ENCODE measurements at regions not wholly inside any gene's neighbourhood (a gene's known extent, or its start where the extent isn't known, plus 50 kb on each side); places are given as distances from the start of the nearest gene placed in this dataset.

DNA sequence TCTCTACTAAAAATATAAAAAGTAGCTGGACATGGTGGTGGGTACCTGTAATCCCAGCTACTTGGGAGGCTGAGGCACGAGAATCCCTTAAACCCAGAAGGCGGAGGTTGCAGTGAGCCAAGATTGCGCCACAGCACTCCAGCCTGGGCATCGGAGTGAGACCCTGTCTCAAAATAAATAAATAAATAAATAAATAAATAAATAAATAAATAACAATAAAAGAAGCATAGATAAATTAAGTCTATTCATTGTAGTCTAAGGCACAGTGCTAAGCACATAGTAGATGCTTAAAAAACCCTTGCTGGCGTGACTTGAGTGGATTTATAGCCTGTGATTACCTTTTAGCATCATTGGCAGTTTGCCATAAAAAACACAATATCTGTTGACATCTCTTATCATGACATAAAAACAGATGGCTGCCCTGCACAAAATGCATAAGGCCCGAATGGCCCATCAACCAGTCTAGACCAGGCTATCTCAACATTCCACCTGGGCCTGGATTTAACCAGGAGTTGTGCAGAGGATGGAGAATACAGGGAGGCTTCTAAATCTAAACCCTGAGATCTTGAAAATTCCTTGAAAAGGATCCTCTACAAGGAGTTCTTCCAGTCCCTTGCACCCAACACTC, 94.9 kb downstream of the PRLHR start:
- no peak for DNase-seq

DNA sequence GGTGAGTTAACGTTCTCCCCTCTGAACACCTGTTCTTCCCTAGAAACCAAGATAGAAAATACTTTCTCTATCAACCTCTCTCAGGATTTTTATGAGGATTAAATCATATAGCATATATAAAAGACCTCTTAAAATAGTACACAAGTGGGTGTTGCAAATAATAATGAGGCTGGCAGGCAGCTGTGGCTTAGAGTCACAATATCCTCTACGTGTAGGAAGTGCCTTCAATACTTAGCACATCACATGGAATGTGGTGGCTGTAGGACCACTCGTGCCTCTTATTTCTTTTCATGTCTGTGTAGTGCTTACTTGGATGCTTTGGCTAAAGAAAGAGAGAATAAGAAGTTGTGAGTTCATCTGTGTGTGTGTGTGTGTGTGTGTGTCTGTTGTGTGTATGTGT, 96.3 kb downstream of the PRLHR start:
- DNase-seq = no peak

DNA sequence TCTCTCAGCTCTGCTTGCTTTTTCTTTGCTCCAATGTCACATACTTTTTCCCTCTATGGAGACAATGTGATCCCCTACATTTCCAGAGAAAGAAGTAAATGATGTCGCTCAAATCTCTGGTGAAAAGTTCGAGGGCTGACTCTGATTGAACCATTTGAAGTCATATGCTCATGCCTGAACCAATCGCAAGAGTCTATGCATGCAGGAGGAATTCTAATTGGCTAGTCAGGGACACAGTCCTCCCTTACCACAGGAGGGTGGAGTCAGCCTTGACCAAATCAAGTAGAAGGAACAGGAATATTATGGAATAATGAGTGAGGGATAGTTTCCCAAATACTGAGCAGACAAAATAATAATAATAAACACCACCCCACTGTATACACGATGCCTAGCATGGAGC, 96.8 kb downstream of the PRLHR start:
- no peak for DNase-seq

DNA sequence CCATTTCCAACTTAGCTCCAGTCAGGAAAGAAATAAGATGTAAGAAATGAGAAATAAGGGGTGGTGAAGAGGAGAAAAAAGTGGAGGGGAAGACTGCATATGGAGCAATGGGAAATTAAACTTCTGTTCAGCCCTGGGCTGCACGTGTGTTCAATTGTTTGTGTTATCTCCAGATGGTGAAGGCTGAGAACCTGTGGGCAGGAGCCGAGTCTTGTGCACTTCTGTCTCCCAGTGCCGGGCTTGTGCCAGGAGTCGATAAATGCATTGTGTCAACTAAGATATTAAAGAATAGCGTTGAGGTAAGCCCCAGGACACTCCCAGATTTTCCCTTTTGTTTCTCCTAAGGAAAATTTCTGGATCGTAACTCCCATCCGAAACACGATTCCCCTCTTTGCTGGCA, 98.2 kb downstream of the PRLHR start:
- DNase-seq = no peak

DNA sequence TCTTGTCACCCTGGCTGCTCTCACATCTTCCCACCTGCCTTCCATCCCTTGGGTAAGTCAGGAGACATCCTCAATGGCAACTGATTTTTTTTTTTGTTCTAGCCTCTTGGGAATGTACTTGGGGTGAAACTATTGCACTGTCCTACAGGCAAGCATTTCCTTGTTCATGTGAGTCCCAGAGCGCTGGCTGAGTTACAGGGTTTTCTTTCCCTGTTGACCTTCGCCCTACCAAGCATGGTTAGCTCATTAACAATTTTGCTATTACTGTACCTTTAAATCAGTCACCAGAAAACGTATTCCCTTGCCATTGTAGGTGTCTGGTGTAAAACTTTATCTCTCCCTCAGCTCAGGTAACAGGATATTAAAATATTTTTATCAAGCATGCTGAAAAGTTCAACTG, 98.9 kb downstream of the PRLHR start:
- no peak for DNase-seq

DNA sequence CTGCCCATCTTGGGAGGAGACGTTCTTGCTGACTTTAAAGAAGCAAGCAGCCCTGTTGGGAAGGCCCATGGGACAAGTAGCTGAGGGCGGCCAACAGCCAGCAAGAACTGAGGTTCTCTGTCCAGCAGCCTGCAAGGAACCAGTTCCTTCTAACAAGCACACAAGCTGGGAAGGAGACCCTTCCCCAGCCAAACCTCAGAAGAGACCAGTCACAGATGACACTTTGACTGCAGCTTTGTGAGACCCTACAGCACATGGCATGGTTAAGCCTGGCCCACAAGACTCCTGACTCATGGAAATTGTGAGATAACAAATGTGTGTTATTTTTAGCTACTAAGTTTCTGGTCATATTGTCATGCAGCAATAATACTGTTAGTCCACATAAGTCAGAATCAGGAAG, 99.9 kb downstream of the PRLHR start:
- no peak for DNase-seq

DNA sequence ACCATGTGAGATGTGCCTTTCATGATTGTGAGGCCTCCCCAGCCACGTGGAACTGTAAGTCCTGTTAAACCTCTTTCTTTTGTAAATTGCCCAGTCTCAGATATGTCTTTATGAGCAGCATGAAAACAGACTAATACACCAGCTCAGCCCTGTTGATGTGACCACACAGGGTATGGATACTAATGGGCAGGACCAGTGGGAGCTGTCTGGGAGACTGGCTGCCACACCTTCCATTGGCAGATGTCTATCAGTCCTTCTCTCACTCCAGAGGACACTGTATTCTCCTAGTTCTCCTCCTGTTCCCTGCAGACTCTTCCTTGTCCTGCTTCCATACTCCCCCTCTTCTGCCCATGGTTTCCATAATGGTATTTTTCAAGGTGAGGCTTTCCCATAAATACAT, 104.4 kb downstream of the PRLHR start:
- DNase-seq = no peak

DNA sequence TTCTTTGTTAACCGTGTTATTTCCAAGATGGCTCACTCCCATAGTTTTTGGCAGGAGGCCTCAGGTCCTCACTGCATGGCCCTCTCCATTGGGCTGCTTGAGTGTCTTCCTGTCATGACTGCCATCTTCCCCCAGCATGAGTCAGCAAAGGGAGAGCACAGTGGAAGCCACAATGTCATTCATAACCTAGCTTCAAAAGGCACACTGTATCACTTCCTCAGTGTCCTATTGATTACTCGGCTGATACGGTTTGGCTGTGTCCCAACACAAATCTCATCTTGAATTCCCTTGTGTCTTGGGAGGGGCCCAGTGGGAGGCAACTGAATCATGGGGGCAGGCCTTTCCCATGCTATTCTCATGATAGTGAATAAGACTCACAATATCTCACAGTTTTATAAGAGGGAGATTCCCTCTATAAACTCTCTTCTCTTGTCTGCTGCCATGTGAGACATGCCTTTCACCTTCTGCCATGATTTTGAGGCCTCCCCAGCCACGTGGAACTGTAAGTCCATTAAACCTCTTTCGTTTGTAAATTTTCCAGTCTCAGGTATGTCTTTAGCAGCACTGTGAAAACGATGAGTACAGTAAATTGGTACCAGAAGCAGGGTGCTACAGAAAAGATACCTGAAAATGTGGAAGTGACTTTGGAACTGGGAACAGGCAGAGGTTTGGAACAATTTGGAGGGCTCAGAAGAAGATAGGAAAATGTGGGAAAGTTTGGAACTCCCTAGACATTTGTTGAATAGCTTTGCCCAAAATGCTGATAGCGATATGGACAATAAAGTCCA, 106.5 kb downstream of the PRLHR start:
- DNase-seq = no peak

DNA sequence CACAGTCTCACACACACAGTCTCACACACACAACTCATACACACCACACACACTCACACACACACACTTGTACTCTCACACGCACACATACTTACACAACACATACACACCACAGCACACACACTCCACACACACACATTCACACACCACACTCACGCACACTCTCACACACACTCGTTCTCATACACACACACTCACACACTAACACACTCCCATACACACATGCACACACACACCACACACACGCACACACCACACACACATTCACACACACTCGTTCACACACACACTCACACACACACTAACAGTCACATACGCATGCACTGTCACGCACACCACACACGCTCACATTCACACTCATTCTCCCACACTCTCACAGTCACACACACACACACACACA, 109.8 kb downstream of the PRLHR start:
- no peak for DNase-seq

DNA sequence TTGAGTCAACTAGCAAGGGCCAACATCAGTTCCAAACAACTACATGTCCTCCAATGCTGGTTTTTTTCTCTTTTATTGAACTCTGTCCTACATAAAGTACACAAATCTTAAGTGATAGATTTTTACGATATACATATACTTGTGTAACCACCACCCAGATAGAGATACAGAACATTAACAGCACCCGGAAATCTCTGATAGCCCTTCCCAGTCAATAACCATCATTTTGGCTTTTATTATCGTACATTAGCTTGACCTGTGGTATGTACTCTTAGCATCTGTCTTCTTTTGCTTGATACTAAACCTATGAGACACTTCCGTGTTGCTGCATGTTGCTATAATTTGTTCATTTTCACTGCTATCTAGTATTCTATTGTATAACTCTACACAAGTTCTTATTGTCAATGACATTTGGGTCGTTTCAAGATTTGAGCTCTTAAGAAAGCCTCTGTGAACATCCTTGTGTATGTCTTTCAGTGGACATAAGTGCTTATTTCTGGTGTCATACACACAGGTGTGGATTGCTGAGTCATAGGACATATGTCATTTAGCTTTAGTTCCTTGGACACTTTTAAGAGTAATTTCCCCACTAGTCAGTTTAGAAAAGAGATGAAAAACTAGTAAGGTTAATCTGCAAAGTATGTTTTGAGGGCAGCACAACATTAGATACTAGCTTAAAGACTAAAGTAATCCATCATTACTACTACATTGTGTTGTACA, 111.1 kb downstream of the PRLHR start:
- no peak for DNase-seq

DNA sequence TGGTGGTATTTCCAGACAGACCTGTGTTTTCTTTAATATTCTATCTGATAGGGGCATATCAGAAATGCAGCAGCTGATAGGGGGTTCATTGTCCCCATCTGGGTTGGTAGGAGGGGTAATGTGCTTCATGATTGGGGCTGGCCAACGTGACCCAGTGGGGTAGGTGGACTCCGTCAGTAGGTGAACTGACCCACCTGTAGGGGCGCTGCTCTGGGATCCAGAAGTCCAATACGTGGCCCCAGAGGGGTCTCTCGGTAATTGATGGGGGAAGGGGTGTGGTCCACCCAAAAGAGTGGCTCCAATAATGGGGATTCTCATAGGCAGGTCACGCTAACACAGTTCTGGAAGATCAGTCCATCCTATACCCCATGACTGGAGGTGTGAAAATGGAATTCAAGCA, 112.0 kb downstream of the PRLHR start:
- DNase-seq = no peak

DNA sequence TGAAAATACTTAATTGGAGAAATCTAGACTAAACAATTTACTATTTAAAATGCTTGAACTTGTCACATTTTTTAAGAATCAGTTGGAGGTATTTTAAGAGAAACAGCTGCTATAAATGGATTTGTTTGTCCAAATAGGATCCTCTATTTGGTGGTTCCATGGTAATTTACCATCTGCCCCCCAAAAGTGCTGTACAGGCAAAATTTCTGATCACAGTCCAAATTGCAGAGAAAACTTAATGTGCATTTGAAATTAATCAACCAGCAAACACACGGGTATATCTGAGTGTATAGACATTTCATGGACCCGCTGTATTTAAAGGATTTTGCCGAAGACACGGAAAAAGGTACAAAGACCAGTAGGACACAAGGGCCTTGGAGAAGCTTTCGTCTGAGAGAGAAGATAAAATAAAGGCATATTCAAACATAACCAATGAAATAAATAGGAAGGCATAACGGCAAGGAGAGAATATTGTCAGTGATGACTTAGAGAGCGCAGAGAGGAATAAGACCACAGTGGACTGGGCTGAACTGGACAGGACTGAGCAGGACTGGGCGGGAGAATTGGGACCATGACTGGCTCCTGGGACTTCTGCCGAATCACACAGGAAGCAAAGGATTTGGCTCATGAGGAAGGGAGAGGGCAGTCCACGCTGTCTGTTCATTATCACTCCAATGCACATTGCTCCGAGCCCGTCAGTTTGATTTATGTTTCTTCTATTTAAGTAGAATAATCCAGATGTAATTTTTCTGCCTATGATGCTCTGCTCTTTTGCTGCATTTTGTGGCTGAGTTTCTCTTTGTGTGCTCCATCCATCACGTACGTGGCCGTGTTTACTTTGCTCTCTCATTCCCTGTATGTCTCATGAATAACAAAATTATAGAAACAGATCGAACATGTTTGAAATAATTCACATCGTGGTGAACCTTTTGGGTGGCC, 112.8 kb downstream of the PRLHR start:
- no peak for DNase-seq

DNA sequence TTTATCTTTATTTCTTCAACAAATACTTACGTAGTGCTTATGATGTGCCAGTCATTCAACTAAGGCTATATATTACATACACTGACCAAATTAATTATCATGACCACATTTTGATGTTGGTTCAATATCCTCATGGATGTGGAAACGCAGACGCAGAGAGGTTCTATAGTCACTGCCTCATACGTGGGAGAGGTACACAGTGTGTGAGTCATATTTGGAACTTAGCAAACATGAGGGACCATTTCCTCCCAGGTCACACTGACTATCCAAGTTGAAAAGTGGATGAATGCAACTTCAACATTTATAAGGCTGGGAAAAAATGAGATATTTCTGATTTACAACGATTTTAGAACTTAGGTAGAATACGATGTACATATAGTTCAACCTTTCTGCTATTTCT, 113.6 kb downstream of the PRLHR start:
- no peak for DNase-seq

DNA sequence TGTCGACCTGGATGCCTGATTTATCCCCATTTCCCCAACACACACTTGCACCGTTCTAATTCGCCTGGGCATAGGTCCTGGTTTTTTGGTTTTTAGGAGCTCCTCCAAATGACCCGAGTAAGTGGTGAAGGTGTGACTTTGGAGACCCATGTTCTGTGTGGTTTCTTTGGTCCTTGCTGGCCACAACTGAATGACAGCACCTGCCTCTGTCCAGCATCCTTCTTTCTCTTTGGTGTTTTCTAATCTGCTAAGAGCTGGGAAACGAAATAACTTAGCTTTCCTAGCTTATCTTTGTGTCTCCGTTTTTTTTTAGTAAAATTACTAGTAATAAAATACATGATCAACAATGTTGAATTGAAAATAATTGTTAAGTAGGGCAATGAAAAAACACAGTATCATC, 120.2 kb downstream of the PRLHR start:
- DNase-seq = no peak

DNA sequence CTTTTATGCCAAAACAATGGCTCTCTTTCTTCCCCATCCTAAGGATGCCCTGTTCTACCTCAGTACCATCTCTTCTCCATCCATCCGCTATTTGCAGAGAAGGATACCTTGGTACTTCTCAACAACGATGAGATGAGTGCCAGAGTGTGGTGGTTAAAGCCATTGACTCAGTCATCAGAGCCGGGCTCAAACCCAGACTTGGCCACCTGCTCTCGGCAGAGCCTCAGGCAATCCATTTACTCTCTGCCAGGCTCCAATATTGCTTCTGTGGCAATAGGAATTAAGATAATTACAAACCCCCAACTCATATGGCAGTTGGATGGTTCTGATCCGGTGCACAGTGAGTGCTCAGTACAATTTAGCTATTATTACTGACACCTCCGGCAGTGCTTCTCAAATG, 121.3 kb downstream of the PRLHR start:
- no peak for DNase-seq

DNA sequence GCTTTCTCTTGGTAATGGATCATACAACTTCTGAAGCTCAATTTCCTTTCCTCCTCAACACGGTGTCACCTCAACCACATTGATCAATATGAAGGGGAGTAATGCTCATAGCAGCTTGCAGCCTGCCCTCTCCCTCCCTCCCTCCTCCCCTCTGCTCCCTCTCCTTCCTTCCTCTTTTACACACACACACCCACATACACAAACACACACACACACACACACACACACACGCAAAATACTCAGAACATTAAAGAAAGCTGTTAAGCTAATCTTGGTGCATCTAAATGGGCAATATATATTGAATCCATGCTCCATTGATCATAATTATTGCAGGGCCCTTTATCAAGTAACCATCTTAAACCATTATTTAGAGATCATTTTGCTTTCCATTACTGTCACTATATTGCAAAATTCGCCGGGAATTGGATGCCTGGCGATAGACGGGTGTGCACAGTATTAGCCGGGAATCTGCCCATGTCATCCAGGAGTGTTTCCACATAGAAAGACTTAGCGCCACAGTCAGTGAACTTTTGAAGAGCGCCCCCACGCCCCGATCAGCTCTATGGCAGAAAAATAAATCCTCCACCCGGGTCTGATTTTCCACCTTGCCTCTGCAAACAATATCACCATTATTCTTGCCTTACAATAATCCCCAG, 122.0 kb downstream of the PRLHR start:
- no peak for DNase-seq

DNA sequence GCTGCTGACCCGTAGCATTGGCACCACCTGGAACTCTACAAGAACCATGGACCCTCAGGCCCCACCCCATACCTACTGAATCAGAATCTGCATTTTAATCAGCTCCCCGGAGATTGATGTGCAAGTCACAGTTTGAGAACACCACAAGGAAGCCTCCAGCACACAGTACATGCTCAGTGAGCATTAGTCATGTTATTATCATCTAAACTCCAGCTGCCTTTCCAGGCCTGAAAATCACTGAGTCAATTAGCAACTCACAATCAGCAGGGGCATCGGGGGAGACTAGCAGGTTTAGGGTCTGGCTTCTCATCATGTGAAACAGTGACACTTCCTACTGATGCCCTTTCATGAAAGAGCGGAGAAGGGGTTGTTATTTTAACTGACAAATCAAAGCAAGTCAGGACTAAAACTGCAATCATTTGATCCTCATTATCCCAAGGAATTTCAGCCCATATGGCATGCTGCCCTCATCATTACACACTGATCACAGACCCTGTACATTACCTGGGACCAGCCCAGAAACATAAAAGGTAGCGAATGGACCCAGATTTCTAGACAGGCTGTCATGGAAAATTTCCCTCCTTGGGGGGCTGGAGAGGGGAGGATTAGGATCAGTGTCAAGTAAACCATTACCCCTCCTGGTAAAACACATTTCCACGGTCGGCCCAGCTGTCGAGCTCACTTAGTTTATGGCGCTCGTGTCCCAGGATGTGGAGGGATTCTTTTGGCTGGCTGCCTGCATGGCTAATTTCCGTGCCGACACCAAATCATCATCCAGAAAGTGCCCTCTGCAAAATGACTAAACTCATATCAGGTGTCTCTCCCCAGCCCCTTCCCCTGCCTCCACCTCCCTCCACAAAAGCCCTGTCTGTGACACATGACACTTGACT, 122.8 kb downstream of the PRLHR start:
- no peak for DNase-seq

DNA sequence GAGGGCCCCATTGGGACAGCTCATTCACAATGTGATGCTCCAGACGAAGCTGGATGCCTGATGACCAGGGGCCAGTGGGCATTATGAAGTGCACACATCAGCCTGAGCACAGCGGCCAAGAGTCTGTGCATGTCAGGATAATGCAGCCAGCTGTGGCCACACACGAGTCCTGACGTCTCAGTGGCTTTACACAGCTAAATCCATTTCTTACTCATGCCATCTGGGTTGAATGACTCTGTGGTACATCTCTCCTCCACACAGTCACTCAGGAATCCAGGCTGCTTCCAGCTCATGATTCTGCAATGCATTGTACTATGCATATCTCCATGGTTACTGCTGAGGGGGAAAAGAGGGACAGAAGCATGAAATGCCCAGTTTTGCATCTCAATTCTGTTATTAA, 123.6 kb downstream of the PRLHR start:
- no peak for DNase-seq

DNA sequence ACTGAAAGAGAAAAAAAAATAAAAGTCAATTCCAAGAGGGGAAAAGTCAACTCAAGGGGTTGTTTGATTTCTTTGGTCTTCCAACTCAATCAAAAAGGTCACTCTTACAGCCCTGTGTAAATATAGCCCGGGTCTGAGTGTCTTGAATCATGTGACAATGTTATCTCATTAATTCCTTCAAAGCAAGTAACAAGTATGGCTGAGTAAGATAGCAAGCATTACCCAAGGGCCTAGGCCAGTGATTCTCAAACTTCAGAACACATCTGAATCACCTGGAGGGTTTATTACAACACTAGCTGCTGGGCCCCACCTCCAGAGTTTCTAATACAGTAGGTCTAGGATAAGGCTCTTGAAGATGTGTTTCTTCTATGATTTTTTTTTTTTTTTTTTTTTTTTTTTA, 125.0 kb downstream of the PRLHR start:
- DNase-seq = no peak

DNA sequence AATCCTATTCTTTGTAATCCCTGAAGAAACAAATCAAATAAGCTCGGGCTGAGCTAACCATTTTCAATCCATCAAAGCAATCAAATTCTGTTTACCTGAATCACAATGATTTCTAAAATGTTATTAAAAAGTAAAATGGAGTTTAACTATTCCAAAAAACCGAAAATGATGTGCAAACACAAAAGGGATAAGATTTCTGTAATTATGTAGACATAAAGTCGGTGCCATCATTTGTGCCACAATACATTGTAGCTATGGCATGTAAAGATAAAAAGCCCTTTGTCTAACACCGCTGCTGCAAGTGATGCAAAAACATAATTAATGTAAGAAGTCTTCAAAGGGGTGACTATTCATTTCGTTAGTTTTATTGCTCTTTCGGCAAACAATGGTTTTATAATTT, 125.1 kb upstream of the FAM204A start:
- no peak for DNase-seq

DNA sequence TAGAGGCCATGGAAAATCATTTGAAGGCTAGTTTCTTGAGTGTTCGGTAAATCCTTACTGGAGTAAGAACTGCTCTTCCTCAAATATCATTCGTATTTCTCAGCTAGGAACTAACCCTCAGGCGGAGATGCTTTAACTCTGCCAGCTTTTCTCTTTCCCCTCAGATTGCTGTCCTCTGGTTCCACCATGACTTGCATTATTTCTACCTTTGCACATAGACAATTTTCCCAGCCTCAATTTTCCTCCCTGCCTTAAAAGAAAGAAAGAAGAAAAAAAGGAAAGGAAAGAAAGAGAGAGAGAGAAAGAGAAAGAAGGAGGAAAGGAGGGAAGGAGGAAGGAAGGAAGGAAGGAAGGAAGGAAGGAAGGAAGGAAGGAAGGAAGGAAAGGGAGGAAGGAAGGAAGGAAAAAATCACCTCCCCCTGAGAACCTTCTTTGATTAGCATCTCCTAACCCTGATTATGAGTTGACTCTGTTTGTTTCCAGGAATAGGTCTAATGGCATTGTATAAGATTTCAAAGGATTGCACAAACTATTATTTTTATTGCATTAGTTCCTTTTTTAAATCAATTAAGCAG, 123.3 kb upstream of the FAM204A start:
- no peak for DNase-seq

Data from activated effector memory CD4-positive, alpha-beta T cell treated with anti-CD3 and anti-CD28 coated beads, Interleukin-2, amount 50 U/mL, for 16 hours (primary cell).